Mesendoderm (in vitro differentiated cells): ENCODE measurements at regions not wholly inside any gene's neighbourhood (a gene's known extent, or its start where the extent isn't known, plus 50 kb on each side); places are given as distances from the start of the nearest gene placed in this dataset.

Source experiments
- DNase-seq: peaks from one replicate; pipeline ENCODE4 v3.0.0; 2013
- H2AK5ac ChIP-seq: 2 replicates; pipeline ENCODE4 v1.6.1; 2013; ENCODE audit warnings: low read length, inconsistent platforms
- H2BK120ac ChIP-seq: 2 replicates; pipeline ENCODE4 v1.6.1; 2013; ENCODE audit warnings: low read depth, mild to moderate bottlenecking, low read length, moderate library complexity, mixed read lengths
- H2BK15ac ChIP-seq: replicated peaks from 2 replicates; pipeline ENCODE4 v1.6.1; 2013; ENCODE audit warnings: low read depth, mild to moderate bottlenecking, moderate library complexity
- H2BK5ac ChIP-seq: 2 replicates; pipeline ENCODE4 v1.6.1; 2013; ENCODE audit warnings: low read length, inconsistent platforms
- H3K18ac ChIP-seq: 2 replicates; pipeline ENCODE4 v1.6.1; 2013; ENCODE audit warnings: mild to moderate bottlenecking, low read length, mixed read lengths
- H3K23ac ChIP-seq: one replicate; pipeline ENCODE4 v1.6.1; 2013; ENCODE audit warnings: low read length
- H3K27ac ChIP-seq: 2 replicates; pipeline ENCODE4 v1.5.1; 2013; ENCODE audit warnings: low read depth, mild to moderate bottlenecking, inconsistent platforms, low read length, moderate library complexity
- H3K27me3 ChIP-seq: 2 replicates; pipeline ENCODE4 v1.6.1; 2013; ENCODE audit warnings: low read length, control low read depth, mild to moderate bottlenecking, inconsistent platforms; ENCODE audit not compliant: insufficient read depth, poor library complexity
- H3K36me3 ChIP-seq: 2 replicates; pipeline ENCODE4 v1.6.1; 2013; ENCODE audit warnings: low read length, inconsistent platforms; ENCODE audit not compliant: control insufficient read depth, insufficient read depth
- H3K4ac ChIP-seq: one replicate; pipeline ENCODE4 v1.6.1; 2013; ENCODE audit warnings: low read depth, mild to moderate bottlenecking, low read length, moderate library complexity
- H3K4me1 ChIP-seq: 2 replicates; pipeline ENCODE4 v1.6.1; 2013; ENCODE audit warnings: low read depth, low read length, inconsistent platforms; ENCODE audit not compliant: control insufficient read depth
- H3K4me2 ChIP-seq: 2 replicates; pipeline ENCODE4 v1.6.1; 2013; ENCODE audit warnings: low read length
- H3K4me3 ChIP-seq: 2 replicates; pipeline ENCODE4 v1.5.1; 2013; ENCODE audit warnings: mild to moderate bottlenecking, low read length
- H3K56ac ChIP-seq: one replicate; pipeline ENCODE4 v1.6.1; 2013; ENCODE audit warnings: low read length
- H3K79me1 ChIP-seq: 2 replicates; pipeline ENCODE4 v1.6.1; 2013; ENCODE audit warnings: low read length, inconsistent platforms
- H3K79me2 ChIP-seq: 2 replicates; pipeline ENCODE4 v1.6.1; 2013; ENCODE audit warnings: mild to moderate bottlenecking, low read length; ENCODE audit not compliant: control insufficient read depth, insufficient read depth
- H3K9ac ChIP-seq: 2 replicates; pipeline ENCODE4 v1.6.1; 2013; ENCODE audit warnings: low read length, inconsistent platforms
- H4K5ac ChIP-seq: one replicate; pipeline ENCODE4 v1.6.1; 2013; ENCODE audit warnings: low read length
- H4K8ac ChIP-seq: one replicate; pipeline ENCODE4 v1.6.1; 2013; ENCODE audit warnings: low read depth, mild to moderate bottlenecking, control low read depth, low read length, moderate library complexity
- WGBS: extraction: QIAGEN DNeasy Blood & Tissue Kit; methylation state at CpG from one replicate; pipeline ENCODE4 v1.1.7; 2013; ENCODE audit warnings: low lambda C conversion rate, missing lambda C conversion rate; ENCODE audit not compliant: insufficient coverage; ENCODE audit errors: extremely low coverage; 5-methylcytosine and 5-hydroxymethylcytosine counted together

DNA sequence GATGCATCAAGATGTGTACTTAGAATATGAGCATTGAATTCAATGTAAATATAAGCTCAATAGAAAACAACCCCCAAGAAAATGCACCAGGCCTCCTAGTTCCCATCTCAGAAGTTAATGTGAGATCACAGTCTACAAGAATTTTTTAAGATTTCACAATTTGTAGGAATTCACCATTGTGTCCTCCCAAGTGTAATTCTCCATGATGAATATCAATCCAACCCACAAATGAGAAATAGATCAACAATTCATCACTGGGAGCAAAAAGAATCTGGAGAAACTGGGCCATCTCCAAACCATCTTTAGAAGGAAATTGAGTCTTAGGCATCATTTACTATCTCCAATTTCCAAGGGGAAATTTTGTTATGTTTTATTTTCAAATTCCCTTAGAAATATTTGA, 310.5 kb upstream of the GOT2 start:
- Histone ChIP-seq H2AK5ac (no peak overlapping the region), H3K4me2 (no peak overlapping the region), H2BK120ac (no peak overlapping the region), H3K4ac (no peak overlapping the region), H3K79me2 (no peaks in the 10 kb centered on the region), H2BK15ac (no peak overlapping the region), H3K9ac (no peak overlapping the region), H3K36me3 (no peaks in the 10 kb centered on the region), H3K27ac (no peak overlapping the region), H2BK5ac (no peak overlapping the region), H3K56ac (no peak overlapping the region), H4K5ac (no peak overlapping the region), H4K8ac (no peak overlapping the region), H3K18ac (no peak overlapping the region), H3K4me3 (no peak overlapping the region), H3K79me1 (no peaks in the 10 kb centered on the region), H3K23ac (no peak overlapping the region), H3K4me1 (no peaks in the 10 kb centered on the region), H3K27me3 (no peaks in the 10 kb centered on the region)
- no peak for DNase-seq

DNA sequence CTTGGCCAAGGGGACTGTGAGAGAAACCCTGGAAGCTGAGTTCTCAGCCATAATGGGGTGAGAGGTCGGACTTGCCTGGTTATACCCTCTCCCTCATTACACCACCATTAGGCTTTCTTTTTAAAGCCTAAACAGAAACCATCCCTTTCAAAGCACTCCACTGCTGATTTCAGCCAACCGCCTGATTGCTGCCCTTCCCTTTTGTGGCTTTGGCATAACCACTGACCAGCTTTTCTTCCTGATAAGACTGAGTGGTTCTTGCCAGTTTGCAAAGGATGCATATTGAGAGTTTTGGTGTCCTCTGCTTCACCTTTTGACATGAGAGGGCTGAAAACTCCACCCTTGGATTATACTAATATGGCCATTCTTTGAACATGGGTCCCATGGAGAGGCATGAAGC, 308.2 kb upstream of the GOT2 start:
- H3K4me1 ChIP-seq: no peaks in the 10 kb centered on the region
- no peaks in the 10 kb centered on the region for H3K36me3 ChIP-seq
- DNase-seq: no peak
- no peak overlapping the region for H4K8ac ChIP-seq
- H3K4ac ChIP-seq: no peak overlapping the region
- no peak overlapping the region for H3K4me3 ChIP-seq
- no peak overlapping the region for H3K56ac ChIP-seq
- no peak overlapping the region for H3K27ac ChIP-seq
- H3K9ac ChIP-seq: no peak overlapping the region
- no peak overlapping the region for H3K18ac ChIP-seq
- H3K4me2 ChIP-seq: no peak overlapping the region
- H2BK5ac ChIP-seq: no peak overlapping the region
- H3K79me2 ChIP-seq: no peaks in the 10 kb centered on the region
- no peak overlapping the region for H2AK5ac ChIP-seq
- no peaks in the 10 kb centered on the region for H3K27me3 ChIP-seq
- no peak overlapping the region for H2BK15ac ChIP-seq
- H4K5ac ChIP-seq: no peak overlapping the region
- no peak overlapping the region for H3K23ac ChIP-seq
- no peaks in the 10 kb centered on the region for H3K79me1 ChIP-seq
- H2BK120ac ChIP-seq: no peak overlapping the region
- WGBS: no CpG with 5 or more reads among the region's 2 CpGs

DNA sequence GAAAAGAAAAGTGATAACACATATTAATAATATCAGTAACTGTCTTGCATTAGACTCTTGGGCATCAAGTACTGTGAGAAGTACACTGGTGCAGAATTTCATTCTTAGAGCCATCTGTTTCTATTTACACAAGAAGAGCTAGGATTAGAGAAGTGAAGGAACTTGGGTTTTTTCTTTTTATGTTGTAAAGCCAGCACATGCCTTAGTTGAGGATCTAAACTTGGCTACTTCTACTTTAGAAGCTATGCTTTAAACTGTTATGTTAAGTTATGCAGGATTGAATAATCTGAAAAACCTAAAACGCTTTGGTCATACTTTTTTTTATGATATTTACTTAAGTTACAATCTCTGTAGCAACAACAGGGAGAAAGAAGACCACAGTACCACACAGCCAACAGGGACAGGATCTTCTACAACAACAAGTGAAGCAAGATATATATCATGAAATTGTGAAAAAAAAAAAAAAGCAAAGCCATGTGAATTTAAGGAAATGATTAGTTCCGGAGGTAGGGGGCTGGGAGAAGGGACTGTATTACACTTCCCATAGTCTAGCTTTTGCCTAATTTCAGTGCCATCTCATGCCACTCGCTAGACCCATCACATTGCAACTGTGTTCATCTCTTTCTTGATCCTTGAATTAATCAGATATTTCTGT, 305.1 kb upstream of the GOT2 start:
- H2BK15ac ChIP-seq: no peak overlapping the region
- no peak overlapping the region for H2BK120ac ChIP-seq
- no peak overlapping the region for H3K4me3 ChIP-seq
- no peak overlapping the region for H2BK5ac ChIP-seq
- H3K56ac ChIP-seq: no peak overlapping the region
- H4K5ac ChIP-seq: no peak overlapping the region
- no peak overlapping the region for H3K18ac ChIP-seq
- no peak overlapping the region for H3K9ac ChIP-seq
- H3K79me2 ChIP-seq: no peaks in the 10 kb centered on the region
- no peak overlapping the region for H2AK5ac ChIP-seq
- H3K79me1 ChIP-seq: no peaks in the 10 kb centered on the region
- no peak overlapping the region for H3K23ac ChIP-seq
- no CpG with 5 or more reads among the region's 3 CpGs for WGBS
- no peak overlapping the region for H3K27ac ChIP-seq
- no peak overlapping the region for H4K8ac ChIP-seq
- H3K4ac ChIP-seq: no peak overlapping the region
- no peaks in the 10 kb centered on the region for H3K4me1 ChIP-seq
- H3K36me3 ChIP-seq: no peaks in the 10 kb centered on the region
- no peak for DNase-seq
- no peaks in the 10 kb centered on the region for H3K27me3 ChIP-seq
- H3K4me2 ChIP-seq: no peak overlapping the region

DNA sequence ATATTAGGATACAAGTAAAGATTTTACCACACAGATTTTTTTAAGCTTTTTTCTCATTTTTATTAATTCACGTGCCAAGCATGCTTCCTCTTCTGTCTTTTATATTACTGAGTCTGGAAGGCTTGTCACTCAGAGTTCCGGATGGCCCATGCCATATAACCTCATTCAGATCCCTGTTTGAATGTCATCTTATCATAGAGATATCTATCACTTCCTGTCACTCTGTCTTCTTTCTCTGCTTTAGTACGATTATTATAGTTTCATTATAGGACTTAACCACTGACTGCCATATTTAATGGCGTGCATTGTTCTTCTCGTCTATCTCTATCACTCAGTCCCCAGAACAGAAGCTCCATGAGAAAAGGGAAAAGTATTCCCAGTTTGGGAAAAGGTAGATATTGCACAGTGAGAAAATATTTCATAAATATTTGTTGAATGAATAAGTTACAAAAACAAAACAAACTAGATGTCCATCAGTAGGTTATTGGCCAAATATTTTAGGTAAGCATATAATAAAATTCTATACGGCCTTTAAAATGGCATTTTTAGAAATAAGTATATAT, 296.9 kb upstream of the GOT2 start:
- WGBS: no CpG with 5 or more reads among the region's 6 CpGs
- no peak overlapping the region for H3K23ac ChIP-seq
- no peaks in the 10 kb centered on the region for H3K36me3 ChIP-seq
- no peak overlapping the region for H4K5ac ChIP-seq
- H3K27me3 ChIP-seq: no peaks in the 10 kb centered on the region
- H3K4ac ChIP-seq: no peak overlapping the region
- no peak overlapping the region for H3K4me3 ChIP-seq
- H2BK5ac ChIP-seq: no peak overlapping the region
- H3K18ac ChIP-seq: no peak overlapping the region
- no peak for DNase-seq
- no peak overlapping the region for H3K9ac ChIP-seq
- H3K79me1 ChIP-seq: no peaks in the 10 kb centered on the region
- H2BK15ac ChIP-seq: no peak overlapping the region
- no peaks in the 10 kb centered on the region for H3K79me2 ChIP-seq
- no peak overlapping the region for H3K56ac ChIP-seq
- no peak overlapping the region for H2BK120ac ChIP-seq
- no peak overlapping the region for H2AK5ac ChIP-seq
- H3K4me1 ChIP-seq: no peaks in the 10 kb centered on the region
- no peak overlapping the region for H3K27ac ChIP-seq
- H3K4me2 ChIP-seq: no peak overlapping the region
- H4K8ac ChIP-seq: no peak overlapping the region

DNA sequence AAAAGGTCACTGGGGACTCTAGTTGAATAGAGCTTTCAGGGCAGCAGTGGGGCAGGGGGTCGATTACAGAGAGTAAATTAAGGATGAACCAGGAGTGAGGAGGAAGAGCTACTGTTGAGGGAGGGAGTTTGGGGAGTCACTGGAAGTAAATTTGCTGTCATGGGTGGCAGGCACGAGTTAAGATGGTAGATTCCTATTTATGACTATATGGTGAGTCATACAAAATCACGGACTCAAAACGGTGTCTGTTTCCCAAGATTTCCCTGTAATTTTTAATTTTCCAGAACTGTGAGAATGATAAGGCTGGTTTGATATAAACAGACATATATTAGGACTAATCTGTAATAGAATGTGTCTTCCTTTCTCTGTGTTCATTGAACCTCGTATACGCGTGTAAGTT, 287.6 kb upstream of the GOT2 start:
- no peak overlapping the region for H3K4me2 ChIP-seq

DNA sequence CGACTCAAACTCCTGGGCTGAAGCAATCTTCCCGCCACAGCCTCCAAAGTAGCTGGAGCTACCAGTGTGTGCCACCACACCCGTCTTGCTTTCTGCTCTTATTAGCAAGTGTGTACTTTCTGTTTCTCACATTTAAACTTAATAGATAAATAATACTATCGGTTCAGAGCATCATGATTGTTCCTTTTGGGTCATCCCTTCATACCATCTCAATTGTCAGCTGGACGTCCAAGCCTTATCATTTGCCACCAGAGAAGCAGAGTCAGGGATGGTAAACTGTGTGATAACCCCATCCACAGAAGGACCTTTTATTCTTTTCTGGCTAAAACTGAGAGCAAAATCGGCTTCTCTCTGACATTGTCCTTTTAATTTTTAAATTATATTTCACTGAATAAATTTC, 279.8 kb upstream of the GOT2 start:
- Histone ChIP-seq H2BK120ac (no peak overlapping the region), H4K8ac (no peak overlapping the region), H2BK15ac (no peak overlapping the region), H3K27me3 (no peaks in the 10 kb centered on the region), H3K36me3 (no peaks in the 10 kb centered on the region), H3K56ac (no peak overlapping the region), H3K79me2 (no peaks in the 10 kb centered on the region), H3K18ac (no peak overlapping the region), H3K23ac (no peak overlapping the region), H3K4me1 (no peaks in the 10 kb centered on the region), H3K27ac (no peak overlapping the region), H2BK5ac (no peak overlapping the region), H3K79me1 (no peaks in the 10 kb centered on the region), H3K4me3 (no peak overlapping the region), H2AK5ac (no peak overlapping the region), H3K4ac (no peak overlapping the region), H4K5ac (no peak overlapping the region), H3K4me2 (no peak overlapping the region), H3K9ac (no peak overlapping the region)
- no peak for DNase-seq
- WGBS: no CpG with 5 or more reads among the region's 6 CpGs

More for the DNA sequence above, 287.6 kb upstream of the GOT2 start:
- H3K4me1 ChIP-seq: no peaks in the 10 kb centered on the region
- no peak overlapping the region for H4K8ac ChIP-seq
- H2AK5ac ChIP-seq: no peak overlapping the region
- H3K79me2 ChIP-seq: no peaks in the 10 kb centered on the region
- no peak overlapping the region for H3K18ac ChIP-seq
- no peak overlapping the region for H2BK15ac ChIP-seq
- H4K5ac ChIP-seq: no peak overlapping the region
- H3K4me3 ChIP-seq: no peak overlapping the region
- H3K9ac ChIP-seq: no peak overlapping the region
- no peak overlapping the region for H2BK5ac ChIP-seq
- no peak overlapping the region for H2BK120ac ChIP-seq
- H3K27me3 ChIP-seq: no peaks in the 10 kb centered on the region
- WGBS: no CpG with 5 or more reads among the region's 7 CpGs
- no peak overlapping the region for H3K4ac ChIP-seq
- H3K27ac ChIP-seq: no peak overlapping the region
- no peaks in the 10 kb centered on the region for H3K36me3 ChIP-seq
- DNase-seq: no peak
- no peaks in the 10 kb centered on the region for H3K79me1 ChIP-seq
- no peak overlapping the region for H3K56ac ChIP-seq
- H3K23ac ChIP-seq: no peak overlapping the region
